H9 (cell line): ENCODE measurements at regions not wholly inside any gene's neighbourhood (a gene's known extent, or its start where the extent isn't known, plus 50 kb on each side); places are given as distances from the start of the nearest gene placed in this dataset.

Source experiments
- DNase-seq: peaks from one replicate; pipeline ENCODE4 v3.0.0-alpha.2; 2017
- H2AFZ ChIP-seq: one replicate; pipeline ENCODE4 v1.6.1; 2013; ENCODE audit warnings: mild to moderate bottlenecking, low read length, control low read depth, moderate library complexity
- H2AK5ac ChIP-seq: 2 replicates; pipeline ENCODE4 v1.6.1; 2013; ENCODE audit warnings: low read length, control low read depth, mixed read lengths; ENCODE audit not compliant: insufficient read length
- H2BK120ac ChIP-seq: one replicate; pipeline ENCODE4 v1.6.1; 2013; ENCODE audit warnings: low read depth, mild to moderate bottlenecking, low read length, control low read depth, inconsistent platforms; ENCODE audit not compliant: poor library complexity, severe bottlenecking
- H2BK12ac ChIP-seq: 2 replicates; pipeline ENCODE4 v1.6.1; 2013; ENCODE audit warnings: low read length, control low read depth, mixed read lengths, low read depth; ENCODE audit not compliant: insufficient read length
- H2BK15ac ChIP-seq: 2 replicates; pipeline ENCODE4 v1.6.1; 2013; ENCODE audit warnings: low read depth, low read length, control low read depth
- H2BK20ac ChIP-seq: one replicate; pipeline ENCODE4 v1.6.1; 2013; ENCODE audit warnings: low read depth, mild to moderate bottlenecking, low read length, control low read depth, inconsistent platforms; ENCODE audit not compliant: poor library complexity, severe bottlenecking
- H2BK5ac ChIP-seq: 2 replicates; pipeline ENCODE4 v1.6.1; 2013; ENCODE audit warnings: low read length, control low read depth, mixed read lengths; ENCODE audit not compliant: insufficient read length
- H3K14ac ChIP-seq: 2 replicates; pipeline ENCODE4 v1.6.1; 2013; ENCODE audit warnings: low read length, control low read depth; ENCODE audit not compliant: insufficient read depth
- H3K18ac ChIP-seq: 2 replicates; pipeline ENCODE4 v1.6.1; 2013; ENCODE audit warnings: low read depth, mild to moderate bottlenecking, mixed read lengths, low read length, control low read depth; ENCODE audit not compliant: insufficient read length
- H3K23ac ChIP-seq: 2 replicates; pipeline ENCODE4 v1.6.1; 2013; ENCODE audit warnings: low read length, control low read depth, mixed read lengths, low read depth; ENCODE audit not compliant: insufficient read length
- H3K23me2 ChIP-seq: 2 replicates; pipeline ENCODE4 v1.6.1; 2013; ENCODE audit warnings: low read depth, mild to moderate bottlenecking, mixed read lengths, low read length, control low read depth; ENCODE audit not compliant: insufficient read length, poor library complexity, severe bottlenecking
- H3K27ac ChIP-seq: 2 replicates; pipeline ENCODE4 v1.5.1; 2013; ENCODE audit warnings: low read length, control low read depth, mixed read lengths, low read depth; ENCODE audit not compliant: insufficient read length
- H3K27me3 ChIP-seq: 2 replicates; pipeline ENCODE4 v1.6.1; 2013; ENCODE audit warnings: low read length, control low read depth, inconsistent platforms; ENCODE audit not compliant: insufficient read depth
- H3K4ac ChIP-seq: 2 replicates; pipeline ENCODE4 v1.6.1; 2013; ENCODE audit warnings: low read depth, mild to moderate bottlenecking, control low read depth, inconsistent platforms, low read length, moderate library complexity
- H3K4me1 ChIP-seq: 2 replicates; pipeline ENCODE4 v1.6.1; 2013; ENCODE audit warnings: low read length, control low read depth, inconsistent platforms; ENCODE audit not compliant: insufficient read depth
- H3K4me2 ChIP-seq: 2 replicates; pipeline ENCODE4 v1.6.1; 2013; ENCODE audit warnings: low read length, control low read depth, mixed read lengths; ENCODE audit not compliant: insufficient read length, insufficient read depth
- H3K56ac ChIP-seq: 2 replicates; pipeline ENCODE4 v1.6.1; 2013; ENCODE audit warnings: low read depth, mild to moderate bottlenecking, mixed read lengths, low read length, control low read depth; ENCODE audit not compliant: insufficient read length
- H3K79me1 ChIP-seq: 2 replicates; pipeline ENCODE4 v1.6.1; 2013; ENCODE audit warnings: low read depth, mild to moderate bottlenecking, moderate library complexity, low read length, control low read depth, inconsistent platforms; ENCODE audit not compliant: insufficient read depth, poor library complexity, severe bottlenecking
- H3K79me2 ChIP-seq: 2 replicates; pipeline ENCODE4 v1.6.1; 2013; ENCODE audit warnings: low read length, control low read depth, inconsistent platforms; ENCODE audit not compliant: insufficient read depth
- H3K9ac ChIP-seq: 2 replicates; pipeline ENCODE4 v1.6.1; 2013; ENCODE audit warnings: low read length, control low read depth, mixed read lengths; ENCODE audit not compliant: insufficient read length; ENCODE audit errors: extremely low read depth
- H3K9me3 ChIP-seq: one replicate; pipeline ENCODE4 v1.6.1; 2013; ENCODE audit warnings: low read depth, low read length, inconsistent platforms; ENCODE audit not compliant: control insufficient read depth
- H3T11ph ChIP-seq: one replicate; pipeline ENCODE4 v1.6.1; 2013; ENCODE audit warnings: mild to moderate bottlenecking, low read length, control low read depth, inconsistent platforms
- H4K20me1 ChIP-seq: one replicate; pipeline ENCODE4 v1.6.1; 2013; ENCODE audit not compliant: control insufficient read depth, insufficient read length, insufficient read depth
- H4K5ac ChIP-seq: 2 replicates; pipeline ENCODE4 v1.6.1; 2013; ENCODE audit warnings: low read depth, mild to moderate bottlenecking, mixed read lengths, low read length, control low read depth; ENCODE audit not compliant: insufficient read length
- H4K8ac ChIP-seq: replicated peaks from 2 replicates; pipeline ENCODE4 v1.6.1; 2013; ENCODE audit warnings: low read length, control low read depth, mixed read lengths, low read depth; ENCODE audit not compliant: insufficient read length
- H4K91ac ChIP-seq: 2 replicates; pipeline ENCODE4 v1.6.1; 2013; ENCODE audit warnings: low read depth, mild to moderate bottlenecking, moderate library complexity, mixed read lengths, low read length, control low read depth; ENCODE audit not compliant: insufficient read length
- H3K27ac Mint-ChIP-seq, 3 experiments: 2 replicates in 2 of 3; 3 replicates in 1 of 3; pipeline ENCODE4 v1.8.0; 2020 to 2021; ENCODE audit warnings: mixed read lengths in 3 of 3, mild to moderate bottlenecking in 1 of 3, moderate library complexity in 1 of 3
- H3K27me3 Mint-ChIP-seq: 2 replicates; pipeline ENCODE4 v1.8.0; 2021; ENCODE audit warnings: low read depth, mild to moderate bottlenecking, moderate library complexity, mixed read lengths
- H3K36me3 Mint-ChIP-seq, 3 experiments: 2 replicates in 2 of 3; 3 replicates in 1 of 3; pipeline ENCODE4 v1.8.0; 2020 to 2021; ENCODE audit warnings: low read depth in 3 of 3, mixed read lengths in 3 of 3; ENCODE audit not compliant: insufficient read depth in 1 of 3
- H3K4me1 Mint-ChIP-seq, 2 experiments: 2 replicates each; pipeline ENCODE4 v1.8.0; 2020; ENCODE audit warnings: mixed read lengths in 2 of 2
- H3K4me3 Mint-ChIP-seq, 2 experiments: 2 replicates in 1 of 2; 3 replicates in 1 of 2; pipeline ENCODE4 v1.8.0; 2020 to 2021; ENCODE audit warnings: mild to moderate bottlenecking in 2 of 2, mixed read lengths in 2 of 2, moderate library complexity in 1 of 2
- H3K9me3 Mint-ChIP-seq, 2 experiments: 2 replicates in 1 of 2; 3 replicates in 1 of 2; pipeline ENCODE4 v1.8.0; 2020; ENCODE audit warnings: mild to moderate bottlenecking in 2 of 2, mixed read lengths in 2 of 2, moderate library complexity in 1 of 2
- WGBS: extraction: QIAGEN DNeasy Blood & Tissue Kit; methylation state at CpG from one replicate; pipeline ENCODE4 v1.1.7; 2013; ENCODE audit warnings: missing lambda C conversion rate, low lambda C conversion rate, mixed read lengths; ENCODE audit not compliant: insufficient read length; ENCODE audit errors: extremely low coverage; 5-methylcytosine and 5-hydroxymethylcytosine counted together
- TF ChIP-seq, protein P1 (sequence below): fragments of 200-600 bp; sonication (generic); conservative IDR thresholded peaks from 3 replicates; pipeline ENCODE4 v1.8.0; 2021; ENCODE audit warnings: antibody characterized with exemption, mild to moderate bottlenecking

- H3K4me2 ChIP-seq, result no peak overlapping the region
Measured at GRCh38 chr18:1002653-1003178, 98.0 kb downstream of the ADCYAP1 start.

More at GRCh38 chr18:1002653-1003178, 98.0 kb downstream of the ADCYAP1 start:
- no peaks in the 10 kb centered on the region for H3K27me3 ChIP-seq
- H3K9ac ChIP-seq, result no peak overlapping the region
- H3K9me3 ChIP-seq, result no peaks in the 10 kb centered on the region
- H3K23ac ChIP-seq, result no peak overlapping the region
- TF ChIP-seq, protein P1, sequence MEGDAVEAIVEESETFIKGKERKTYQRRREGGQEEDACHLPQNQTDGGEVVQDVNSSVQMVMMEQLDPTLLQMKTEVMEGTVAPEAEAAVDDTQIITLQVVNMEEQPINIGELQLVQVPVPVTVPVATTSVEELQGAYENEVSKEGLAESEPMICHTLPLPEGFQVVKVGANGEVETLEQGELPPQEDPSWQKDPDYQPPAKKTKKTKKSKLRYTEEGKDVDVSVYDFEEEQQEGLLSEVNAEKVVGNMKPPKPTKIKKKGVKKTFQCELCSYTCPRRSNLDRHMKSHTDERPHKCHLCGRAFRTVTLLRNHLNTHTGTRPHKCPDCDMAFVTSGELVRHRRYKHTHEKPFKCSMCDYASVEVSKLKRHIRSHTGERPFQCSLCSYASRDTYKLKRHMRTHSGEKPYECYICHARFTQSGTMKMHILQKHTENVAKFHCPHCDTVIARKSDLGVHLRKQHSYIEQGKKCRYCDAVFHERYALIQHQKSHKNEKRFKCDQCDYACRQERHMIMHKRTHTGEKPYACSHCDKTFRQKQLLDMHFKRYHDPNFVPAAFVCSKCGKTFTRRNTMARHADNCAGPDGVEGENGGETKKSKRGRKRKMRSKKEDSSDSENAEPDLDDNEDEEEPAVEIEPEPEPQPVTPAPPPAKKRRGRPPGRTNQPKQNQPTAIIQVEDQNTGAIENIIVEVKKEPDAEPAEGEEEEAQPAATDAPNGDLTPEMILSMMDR, result no peak
- no peak overlapping the region for H4K91ac ChIP-seq
- no peak overlapping the region for H2BK5ac ChIP-seq
- no peak overlapping the region for H4K8ac ChIP-seq
- Mint-ChIP-seq H3K4me3 (no peak overlapping the region), H3K36me3 (peaks cover 0 to 18% (median 13%) of the 10 kb centered on the region in 3 experiments; a peak in 4 of 7 replicates), H3K27me3 (no peaks in the 10 kb centered on the region), H3K27ac (no peak overlapping the region), H3K4me1 (peaks cover 12 to 16% of the 10 kb centered on the region in 2 experiments), H3K9me3 (peaks cover 3 to 4% of the 10 kb centered on the region in 2 experiments; a peak in 3 of 5 replicates)
- H2BK20ac ChIP-seq, result no peak overlapping the region
- no peak overlapping the region for H2BK12ac ChIP-seq
- no peak overlapping the region for H2BK15ac ChIP-seq
- no peak overlapping the region for H3K4ac ChIP-seq
- H3K27ac ChIP-seq, result no peak overlapping the region
- H4K5ac ChIP-seq, result no peak overlapping the region
- H3T11ph ChIP-seq, result no peak overlapping the region
- H2AFZ ChIP-seq, result no peak overlapping the region
- no peak overlapping the region for H3K56ac ChIP-seq
- no peak overlapping the region for H3K14ac ChIP-seq
- no peaks in the 10 kb centered on the region for H3K23me2 ChIP-seq
- H4K20me1 ChIP-seq, result no peaks in the 10 kb centered on the region
- H3K18ac ChIP-seq, result no peak overlapping the region
- H2AK5ac ChIP-seq, result no peak overlapping the region
- no peak overlapping the region for H2BK120ac ChIP-seq
- peaks cover 4% of the 10 kb centered on the region; the same call in 1 of the 2 replicates for H3K79me2 ChIP-seq
- DNase-seq, result no peak
- no peaks in the 10 kb centered on the region for H3K79me1 ChIP-seq
- no peaks in the 10 kb centered on the region; the same call in 1 of the 2 replicates for H3K4me1 ChIP-seq
- no CpG with 5 or more reads among the region's 2 CpGs for WGBS
